HG03097 (cell line): ENCODE measurements at regions not wholly inside any gene's neighbourhood (a gene's known extent, or its start where the extent isn't known, plus 50 kb on each side); places are given as distances from the start of the nearest gene placed in this dataset.
"Not testable (repeated sequence)": the region's sequence is repeated elsewhere in the genome, so short reads cannot be mapped to it uniquely, and the experiment has no call there.

ENCODE experiments used
- ATAC-seq: cut with Tn5 transposase; IDR thresholded peaks from one replicate; pipeline ENCODE4 v1.9.1; 2021; ENCODE audit not compliant: unreplicated experiment, low FRiP score

- not testable (repeated sequence) for ATAC-seq
Measured at GRCh38 chr1:219863816-219864215, 64.5 kb downstream of the SLC30A10 start.

GRCh38 chr1:219862366-219862765 is 66.0 kb downstream of the SLC30A10 start:
- no peak for ATAC-seq

- ATAC-seq: no peak
Measured at GRCh38 chr1:219858980-219859379, 69.4 kb downstream of the SLC30A10 start.

- no peak for ATAC-seq
Measured at GRCh38 chr1:219847215-219847855, 81.0 kb downstream of the SLC30A10 start.

GRCh38 chr1:219839595-219839994 is 88.8 kb downstream of the SLC30A10 start:
- not testable (repeated sequence) for ATAC-seq

GRCh38 chr1:219837994-219838294 is 90.4 kb downstream of the SLC30A10 start:
- no peak for ATAC-seq

- no peak for ATAC-seq
Measured at GRCh38 chr1:219837274-219837993, 90.9 kb downstream of the SLC30A10 start.

- ATAC-seq: no peak
Measured at GRCh38 chr1:219834314-219834917, 93.9 kb downstream of the SLC30A10 start.

- no peak for ATAC-seq
Measured at GRCh38 chr1:219833214-219833815, 95.0 kb downstream of the SLC30A10 start.

GRCh38 chr1:219826290-219826689 is 102.1 kb downstream of the SLC30A10 start:
- no peak for ATAC-seq

GRCh38 chr1:219825355-219825754 is 103.0 kb downstream of the SLC30A10 start:
- no peak for ATAC-seq

GRCh38 chr1:219824338-219824737 is 104.0 kb downstream of the SLC30A10 start:
- ATAC-seq: no peak

- no peak for ATAC-seq
Measured at GRCh38 chr1:219820551-219820950, 107.8 kb downstream of the SLC30A10 start.

GRCh38 chr1:219817914-219818313 is 110.4 kb downstream of the SLC30A10 start:
- ATAC-seq: no peak

- no peak for ATAC-seq
Measured at GRCh38 chr1:219813294-219813693, 115.1 kb downstream of the SLC30A10 start.

GRCh38 chr1:219812491-219813203 is 115.7 kb downstream of the SLC30A10 start:
- peak; percentile 72 for ATAC-seq

GRCh38 chr1:219812086-219812485 is 116.3 kb downstream of the SLC30A10 start:
- ATAC-seq: no peak

- no peak for ATAC-seq
Measured at GRCh38 chr1:219810451-219810850, 117.9 kb downstream of the SLC30A10 start.

GRCh38 chr1:219808790-219809189 is 119.6 kb downstream of the SLC30A10 start:
- ATAC-seq: no peak

GRCh38 chr1:219806642-219807041 is 121.7 kb downstream of the SLC30A10 start:
- no peak for ATAC-seq

- ATAC-seq: no peak
Measured at GRCh38 chr1:219806020-219806419, 122.3 kb downstream of the SLC30A10 start.
